ENCODE measurements at regions not wholly inside any gene's neighbourhood (a gene's known extent, or its start where the extent isn't known, plus 50 kb on each side); places are given as distances from the start of the nearest gene placed in this dataset.

DNA sequence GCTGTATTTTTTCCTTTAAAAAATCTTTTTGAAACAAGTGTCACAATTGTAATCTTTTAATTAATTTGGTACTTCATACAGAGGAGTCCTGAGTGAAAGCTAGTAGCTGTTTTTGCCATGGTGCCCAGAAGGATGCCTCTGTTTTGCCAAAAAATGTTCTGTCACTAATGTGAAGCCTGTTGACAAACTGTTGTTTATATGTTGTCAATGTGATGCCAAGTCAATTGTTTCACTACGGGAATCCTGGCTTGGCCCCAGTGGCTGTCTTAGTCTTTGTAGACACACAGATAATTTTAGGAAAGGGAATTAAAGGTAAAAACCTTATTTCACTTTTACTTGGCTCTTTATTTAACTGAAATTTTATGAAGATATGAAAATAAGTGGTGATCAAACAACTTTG lies 706.4 kb upstream of the MMS22L start:
- Histone ChIP-seq H2AFZ (ENCODE audit: low read depth) (no peak overlapping the region), H3F3A (replicated peaks; ENCODE audit: insufficient read depth) (no peaks in the 10 kb centered on the region), H3K79me2 (ENCODE audit: insufficient read depth) (no peaks in the 10 kb centered on the region), H3K4me2 (no peak overlapping the region), H3K9me2 (no peaks in the 10 kb centered on the region), H3K27ac (ENCODE audit: low read depth in 2 of 2, low read length in 1 of 2) (no peak overlapping the region), H3K9me3 (no peaks in the 10 kb centered on the region), H3K4me1 (ENCODE audit: control insufficient read depth in 1 of 2, insufficient read depth in 2 of 2, low read depth in 1 of 2, low read length in 1 of 2) (no peaks in the 10 kb centered on the region), H3K27me3 (ENCODE audit: insufficient read depth) (no peaks in the 10 kb centered on the region), H3K9ac (no peak overlapping the region), H3K36me3 (replicated peaks in 1 of 2; ENCODE audit: control insufficient read depth in 1 of 2, insufficient read depth in 2 of 2, low read length in 1 of 2) (no peaks in the 10 kb centered on the region), H3K4me3 (ENCODE audit: low read depth in 2 of 2, low read length in 1 of 2) (no peak overlapping the region), H4K20me1 (ENCODE audit: insufficient read depth) (no peaks in the 10 kb centered on the region)
- no peak for DNase-seq
- ChIA-PET CTCF (no interaction called here), POLR2A (no interaction called here)
- TF ChIP-seq, protein P1, sequence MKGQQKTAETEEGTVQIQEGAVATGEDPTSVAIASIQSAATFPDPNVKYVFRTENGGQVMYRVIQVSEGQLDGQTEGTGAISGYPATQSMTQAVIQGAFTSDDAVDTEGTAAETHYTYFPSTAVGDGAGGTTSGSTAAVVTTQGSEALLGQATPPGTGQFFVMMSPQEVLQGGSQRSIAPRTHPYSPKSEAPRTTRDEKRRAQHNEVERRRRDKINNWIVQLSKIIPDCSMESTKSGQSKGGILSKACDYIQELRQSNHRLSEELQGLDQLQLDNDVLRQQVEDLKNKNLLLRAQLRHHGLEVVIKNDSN (IDR thresholded peaks at IDR 0.05; ENCODE audit: borderline replicate concordance, low read depth): no peak
- no peak for TF ChIP-seq MEF2A (IDR thresholded peaks at IDR 0.05; ENCODE audit: borderline replicate concordance, low read depth)
- TF ChIP-seq MXI1 (IDR thresholded peaks at IDR 0.05; ENCODE audit: low read depth, low read length): no peak
- TF ChIP-seq RXRA (IDR thresholded peaks at IDR 0.05; ENCODE audit: borderline replicate concordance, low read depth): no peak
- TF ChIP-seq FOXM1 (IDR thresholded peaks at IDR 0.05; ENCODE audit: low read depth): no peak
- no peak for TF ChIP-seq RFX5 (IDR thresholded peaks at IDR 0.05; ENCODE audit: low read length)
- TF ChIP-seq GATA2 (CRISPR knock-in tag; IDR thresholded peaks at IDR 0.05): no peak
- no peak for TF ChIP-seq SMC3 (IDR thresholded peaks at IDR 0.05; ENCODE audit: low read depth, low read length)
- TF ChIP-seq NRF1 (IDR thresholded peaks at IDR 0.05; ENCODE audit: low read depth, low read length): no peak
- TF ChIP-seq FOSL2 (IDR thresholded peaks at IDR 0.05; ENCODE audit: borderline replicate concordance, low read depth): no peak
- TF ChIP-seq GABPA (IDR thresholded peaks at IDR 0.05; ENCODE audit: low read depth): no peak
- no peak for TF ChIP-seq ZBTB33 (IDR thresholded peaks at IDR 0.05; ENCODE audit: borderline replicate concordance, low read depth)
- TF ChIP-seq FOXJ3 (CRISPR knock-in tag; IDR thresholded peaks at IDR 0.05): no peak
- no peak for TF ChIP-seq YY1 (IDR thresholded peaks at IDR 0.05; ENCODE audit: low read depth)
- no peak for TF ChIP-seq TCF12 (IDR thresholded peaks at IDR 0.05)
- TF ChIP-seq, protein P2, sequence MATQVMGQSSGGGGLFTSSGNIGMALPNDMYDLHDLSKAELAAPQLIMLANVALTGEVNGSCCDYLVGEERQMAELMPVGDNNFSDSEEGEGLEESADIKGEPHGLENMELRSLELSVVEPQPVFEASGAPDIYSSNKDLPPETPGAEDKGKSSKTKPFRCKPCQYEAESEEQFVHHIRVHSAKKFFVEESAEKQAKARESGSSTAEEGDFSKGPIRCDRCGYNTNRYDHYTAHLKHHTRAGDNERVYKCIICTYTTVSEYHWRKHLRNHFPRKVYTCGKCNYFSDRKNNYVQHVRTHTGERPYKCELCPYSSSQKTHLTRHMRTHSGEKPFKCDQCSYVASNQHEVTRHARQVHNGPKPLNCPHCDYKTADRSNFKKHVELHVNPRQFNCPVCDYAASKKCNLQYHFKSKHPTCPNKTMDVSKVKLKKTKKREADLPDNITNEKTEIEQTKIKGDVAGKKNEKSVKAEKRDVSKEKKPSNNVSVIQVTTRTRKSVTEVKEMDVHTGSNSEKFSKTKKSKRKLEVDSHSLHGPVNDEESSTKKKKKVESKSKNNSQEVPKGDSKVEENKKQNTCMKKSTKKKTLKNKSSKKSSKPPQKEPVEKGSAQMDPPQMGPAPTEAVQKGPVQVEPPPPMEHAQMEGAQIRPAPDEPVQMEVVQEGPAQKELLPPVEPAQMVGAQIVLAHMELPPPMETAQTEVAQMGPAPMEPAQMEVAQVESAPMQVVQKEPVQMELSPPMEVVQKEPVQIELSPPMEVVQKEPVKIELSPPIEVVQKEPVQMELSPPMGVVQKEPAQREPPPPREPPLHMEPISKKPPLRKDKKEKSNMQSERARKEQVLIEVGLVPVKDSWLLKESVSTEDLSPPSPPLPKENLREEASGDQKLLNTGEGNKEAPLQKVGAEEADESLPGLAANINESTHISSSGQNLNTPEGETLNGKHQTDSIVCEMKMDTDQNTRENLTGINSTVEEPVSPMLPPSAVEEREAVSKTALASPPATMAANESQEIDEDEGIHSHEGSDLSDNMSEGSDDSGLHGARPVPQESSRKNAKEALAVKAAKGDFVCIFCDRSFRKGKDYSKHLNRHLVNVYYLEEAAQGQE (IDR thresholded peaks at IDR 0.05; ENCODE audit: low read depth, low read length): no peak
- no peak for TF ChIP-seq POLR2AphosphoS5 (IDR thresholded peaks at IDR 0.05; ENCODE audit: low read depth, low read length)
- TF ChIP-seq CHD2 (IDR thresholded peaks at IDR 0.05; ENCODE audit: low read length, partially characterized antibody): no peak
- no peak for TF ChIP-seq JUND (IDR thresholded peaks at IDR 0.05)
- 87% methylated on average over 1 of the region's 1 CpG for WGBS (ENCODE audit: low lambda C conversion rate)
